Loucy (cell line): ENCODE measurements at regions not wholly inside any gene's neighbourhood (a gene's known extent, or its start where the extent isn't known, plus 50 kb on each side); places are given as distances from the start of the nearest gene placed in this dataset.

Experiments used
- H2AFZ ChIP-seq: fragments of 200-600 bp; sonication (generic); 2 replicates; pipeline ENCODE4 v1.6.0; 2016; ENCODE audit warnings: antibody characterized with exemption, mild to moderate bottlenecking, low read length, moderate library complexity
- H3F3A ChIP-seq: fragments of 200-600 bp; 2 replicates; pipeline ENCODE4 v1.6.0; 2016; ENCODE audit warnings: antibody characterized with exemption, low read depth, mild to moderate bottlenecking
- H3K27me3 ChIP-seq: fragments of 200-600 bp; sonication (generic); 2 replicates; pipeline ENCODE4 v1.6.1; 2014; ENCODE audit warnings: low read length, mild to moderate bottlenecking; ENCODE audit not compliant: insufficient read depth, poor library complexity, severe bottlenecking
- H3K36me3 ChIP-seq: fragments of 200-600 bp; sonication (generic); 2 replicates; pipeline ENCODE4 v1.6.1; 2016; ENCODE audit warnings: low read length; ENCODE audit not compliant: insufficient read depth
- H3K4me1 ChIP-seq: fragments of 200-600 bp; sonication (generic); 2 replicates; pipeline ENCODE4 v1.5.1; 2014; ENCODE audit warnings: low read length, mild to moderate bottlenecking; ENCODE audit not compliant: insufficient read depth, poor library complexity, severe bottlenecking
- H3K4me2 ChIP-seq: fragments of 200-600 bp; sonication (generic); 2 replicates; pipeline ENCODE4 v1.6.0; 2014; ENCODE audit warnings: antibody characterized with exemption, low read length, low read depth, mild to moderate bottlenecking; ENCODE audit not compliant: poor library complexity, severe bottlenecking
- H3K4me3 ChIP-seq: fragments of 200-600 bp; sonication (generic); 2 replicates; pipeline ENCODE4 v1.5.1; 2014; ENCODE audit warnings: low read length, mild to moderate bottlenecking, mixed read lengths; ENCODE audit not compliant: poor library complexity, severe bottlenecking
- H3K79me2 ChIP-seq: fragments of 200-600 bp; sonication (generic); 2 replicates; pipeline ENCODE4 v1.6.1; 2014; ENCODE audit warnings: low read length; ENCODE audit not compliant: insufficient read depth
- H3K9ac ChIP-seq: fragments of 200-600 bp; sonication (generic); 2 replicates; pipeline ENCODE4 v1.6.0; 2014; ENCODE audit warnings: mild to moderate bottlenecking, low read depth, low read length, moderate library complexity; ENCODE audit not compliant: poor library complexity, severe bottlenecking
- H3K9me2 ChIP-seq: fragments of 200-600 bp; sonication (generic); replicated peaks from 2 replicates; pipeline ENCODE4 v1.6.1; 2016; ENCODE audit warnings: low read depth, low read length, mixed read lengths
- H3K9me3 ChIP-seq: fragments of 200-600 bp; sonication (generic); 2 replicates; pipeline ENCODE4 v1.6.1; 2014; ENCODE audit warnings: mild to moderate bottlenecking, antibody characterized with exemption, low read length, low read depth; ENCODE audit not compliant: insufficient read depth
- H4K20me1 ChIP-seq: fragments of 200-600 bp; sonication (generic); 2 replicates; pipeline ENCODE4 v1.6.0; 2014; ENCODE audit warnings: antibody characterized with exemption, low read length, mild to moderate bottlenecking; ENCODE audit not compliant: insufficient read depth, poor library complexity, severe bottlenecking
- CTCF ChIP-seq: fragments of 200-600 bp; sonication (generic); conservative IDR thresholded peaks from 2 replicates; pipeline ENCODE4 v1.5.1; 2014; ENCODE audit warnings: mild to moderate bottlenecking, antibody characterized with exemption, low read length
- EZH2phosphoT487 ChIP-seq: fragments of 200-600 bp; IDR thresholded peaks from 2 replicates; pipeline ENCODE4 v1.6.1; 2018; ENCODE audit warnings: antibody characterized with exemption, mild to moderate bottlenecking, moderate library complexity, borderline replicate concordance

GRCh38 chr14:65926504-65926903 lies 514.0 kb downstream of the FUT8 start:
- Histone ChIP-seq H3F3A (no peaks in the 10 kb centered on the region), H3K79me2 (no peaks in the 10 kb centered on the region), H4K20me1 (no peaks in the 10 kb centered on the region), H3K9me3 (no peaks in the 10 kb centered on the region), H3K9me2 (no peaks in the 10 kb centered on the region), H3K9ac (peak overlapping the region; percentile 38), H2AFZ (peak overlapping the region; percentile 77), H3K4me3 (no peak overlapping the region), H3K4me1 (peaks cover 29% of the 10 kb centered on the region), H3K27me3 (no peaks in the 10 kb centered on the region), H3K4me2 (peak overlapping the region; percentile 64), H3K36me3 (no peaks in the 10 kb centered on the region)
- no peak for TF ChIP-seq EZH2phosphoT487
- TF ChIP-seq CTCF: no peak

DNA sequence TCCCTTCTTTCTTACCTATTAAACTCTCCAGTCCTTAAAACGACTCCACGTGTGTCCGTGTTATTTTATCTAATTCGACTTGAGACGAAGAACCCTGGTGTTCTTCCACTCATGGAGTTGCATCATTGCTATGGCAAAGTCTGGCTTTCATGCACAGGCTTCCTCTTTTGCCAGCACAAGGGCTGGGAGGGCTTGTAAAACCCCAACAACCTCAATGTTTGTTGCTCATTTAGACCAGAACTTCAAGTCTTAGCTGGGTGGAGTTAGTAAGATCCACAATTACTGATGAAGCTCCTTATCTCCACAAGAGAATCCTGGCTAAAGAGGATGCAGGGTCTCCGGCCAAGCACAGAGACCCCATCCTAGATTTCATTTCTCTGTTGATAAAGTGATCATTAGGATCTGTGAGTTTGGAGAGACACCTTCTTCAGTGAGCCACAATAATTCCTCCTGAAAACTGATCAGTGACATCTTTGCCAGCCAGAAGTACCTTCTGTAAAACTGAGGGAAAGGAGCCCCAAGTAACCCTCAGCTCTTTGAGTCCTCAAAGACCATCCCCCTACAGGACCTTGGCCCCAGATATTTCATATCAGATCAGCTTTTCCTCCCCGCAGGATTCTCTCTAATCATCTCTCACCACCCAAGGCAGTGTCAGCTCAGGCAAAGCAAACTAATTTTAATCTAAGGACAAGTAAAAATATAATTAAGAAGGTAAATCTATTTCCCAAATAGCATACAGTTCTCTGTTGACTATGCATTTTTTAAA lies 514.6 kb downstream of the FUT8 start:
- H3K4me3 ChIP-seq: peak overlapping the region; percentile 47
- peak overlapping the region; percentile 77 for H2AFZ ChIP-seq
- no peaks in the 10 kb centered on the region for H3K9me2 ChIP-seq
- H3K4me1 ChIP-seq: peaks cover 29% of the 10 kb centered on the region
- no peaks in the 10 kb centered on the region for H3F3A ChIP-seq
- H3K36me3 ChIP-seq: no peaks in the 10 kb centered on the region
- no peaks in the 10 kb centered on the region for H3K27me3 ChIP-seq
- no peaks in the 10 kb centered on the region for H3K79me2 ChIP-seq
- peak overlapping the region; percentile 64 for H3K4me2 ChIP-seq
- H4K20me1 ChIP-seq: no peaks in the 10 kb centered on the region
- TF ChIP-seq CTCF (no peak), EZH2phosphoT487 (no peak)
- H3K9me3 ChIP-seq: no peaks in the 10 kb centered on the region
- peak overlapping the region; percentile 38 for H3K9ac ChIP-seq

GRCh38 chr14:65927931-65928356 lies 515.4 kb downstream of the FUT8 start:
- Histone ChIP-seq H3K9me2 (no peaks in the 10 kb centered on the region), H3K4me3 (peak overlapping the region; percentile 47), H3K79me2 (no peaks in the 10 kb centered on the region), H3K9me3 (no peaks in the 10 kb centered on the region), H2AFZ (peak overlapping the region; percentile 77), H4K20me1 (no peaks in the 10 kb centered on the region), H3K27me3 (no peaks in the 10 kb centered on the region), H3K36me3 (no peaks in the 10 kb centered on the region), H3K4me2 (peak overlapping the region; percentile 64), H3K4me1 (peaks cover 29% of the 10 kb centered on the region), H3K9ac (peak overlapping the region; percentile 38), H3F3A (no peaks in the 10 kb centered on the region)
- TF ChIP-seq EZH2phosphoT487 (no peak), CTCF (0 out of 2 replicates have a peak, but pooled peaks have one; percentile 7)
